Sigmoid colon (tissue), 6 donors: ENCODE measurements at regions not wholly inside any gene's neighbourhood (a gene's known extent, or its start where the extent isn't known, plus 50 kb on each side); places are given as distances from the start of the nearest gene placed in this dataset.
"Not testable (repeated sequence)": the region's sequence is repeated elsewhere in the genome, so short reads cannot be mapped to it uniquely, and the experiment has no call there.

Experiments used
- DNase-seq: peaks from one replicate; pipeline ENCODE4 v3.0.0-alpha.2; 2019
- H3K27ac ChIP-seq, 4 donors: fragments of 200-600 bp; sonication (generic); one replicate each; pipeline ENCODE4 v1.5.1; 2016 to 2019; ENCODE audit warnings: mild to moderate bottlenecking in 1 of 4
- H3K27me3 ChIP-seq, 3 donors: fragments of 200-600 bp; sonication (generic); one replicate each; pipeline ENCODE4 v1.5.1; 2019; ENCODE audit warnings: mild to moderate bottlenecking in 1 of 3
- H3K36me3 ChIP-seq, 4 donors: fragments of 200-600 bp; sonication (generic); one replicate each; pipeline ENCODE4 v1.5.1; 2016 to 2019
- H3K4me1 ChIP-seq, 4 donors: fragments of 200-600 bp; sonication (generic); one replicate each; pipeline ENCODE4 v1.5.1; 2017 to 2019
- H3K4me3 ChIP-seq, 4 donors: fragments of 200-600 bp; sonication (generic); one replicate each; pipeline ENCODE4 v1.5.1; 2017 to 2019; ENCODE audit warnings: mild to moderate bottlenecking in 2 of 4, moderate library complexity in 1 of 4
- H3K9me3 ChIP-seq, 4 donors: fragments of 200-600 bp in 3 of 4; sonication (generic) in 3 of 4; one replicate each; pipeline versions ENCODE4 v1.5.1 to v1.6.1; 2013 to 2019
- EP300 ChIP-seq, 4 donors: sonication (generic); formaldehyde crosslinking; IDR thresholded peaks; one replicate each; pipeline ENCODE4 v1.6.1; 2017; ENCODE audit warnings: antibody characterized with exemption in 4 of 4
- POLR2A ChIP-seq, 2 donors: fragments of 450-650 bp; IDR thresholded peaks; one replicate each; pipeline ENCODE4 v1.6.1; 2016; ENCODE audit warnings: antibody characterized with exemption in 2 of 2, mild to moderate bottlenecking in 2 of 2, moderate library complexity in 2 of 2
- POLR2AphosphoS5 ChIP-seq, 4 donors: sonication (generic); formaldehyde crosslinking; IDR thresholded peaks; one replicate each; pipeline ENCODE4 v1.6.1; 2017; ENCODE audit warnings: antibody characterized with exemption in 4 of 4
- WGBS, 2 donors: extraction: QIAGEN DNeasy Blood & Tissue Kit; methylation state at CpG; one replicate each; pipeline ENCODE4 v1.1.7; 2013; 5-methylcytosine and 5-hydroxymethylcytosine counted together
- intact Hi-C: fragments of 100-400 bp; cut with DNase I; formaldehyde crosslinking; loops from one replicate; pipeline ENCODE4 v1.15.1; 2023
- TF ChIP-seq, protein P1 (sequence below), 4 experiments: fragments of 450-650 bp in 3 of 4; fragments of 200-600 bp in 1 of 4; IDR thresholded peaks; one replicate each; pipeline ENCODE4 v1.5.1; 2016 to 2019; ENCODE audit warnings: antibody characterized with exemption in 4 of 4, mild to moderate bottlenecking in 3 of 4, moderate library complexity in 2 of 4
- donor health status: healthy with polysubstance abuse.
- donor health status: healthy.

DNA sequence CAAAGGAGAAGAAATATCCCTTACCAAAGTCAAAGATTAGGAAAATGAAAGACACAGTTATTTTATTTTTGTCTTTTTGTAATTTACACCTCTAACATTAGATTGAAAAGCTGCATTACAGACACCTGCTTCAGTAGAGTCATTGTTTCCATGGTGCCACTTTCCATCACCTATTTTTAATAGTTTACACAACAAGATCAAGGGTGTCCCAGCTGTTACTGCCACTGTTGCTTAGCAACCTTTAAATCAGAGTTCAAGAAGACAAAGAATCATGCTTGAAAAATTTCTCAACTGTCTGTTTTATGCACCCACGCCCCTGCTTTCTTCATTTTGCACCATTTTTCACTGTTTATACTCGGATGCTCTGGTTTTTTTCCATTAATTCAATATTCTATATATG lies 668.2 kb upstream of the GJE1 start:
- Histone ChIP-seq H3K4me1 (peaks cover 0 to 13% (median 5%) of the 10 kb centered on the region in 4 donors), H3K4me3 (no peak overlapping the region), H3K27ac (no peak overlapping the region), H3K36me3 (no peaks in the 10 kb centered on the region), H3K27me3 (no peaks in the 10 kb centered on the region), H3K9me3 (no peaks in the 10 kb centered on the region)
- intact Hi-C loops, result no loop called here
- no peak for DNase-seq
- 18 to 29% methylated on average over 2 of the region's 2 CpGs for WGBS, 2 donors
- TF ChIP-seq EP300 (IDR thresholded peaks at IDR 0.05) (no peak), POLR2A (IDR thresholded peaks at IDR 0.05) (no peak), POLR2AphosphoS5 (IDR thresholded peaks at IDR 0.05) (no peak)
- TF ChIP-seq, protein P1, sequence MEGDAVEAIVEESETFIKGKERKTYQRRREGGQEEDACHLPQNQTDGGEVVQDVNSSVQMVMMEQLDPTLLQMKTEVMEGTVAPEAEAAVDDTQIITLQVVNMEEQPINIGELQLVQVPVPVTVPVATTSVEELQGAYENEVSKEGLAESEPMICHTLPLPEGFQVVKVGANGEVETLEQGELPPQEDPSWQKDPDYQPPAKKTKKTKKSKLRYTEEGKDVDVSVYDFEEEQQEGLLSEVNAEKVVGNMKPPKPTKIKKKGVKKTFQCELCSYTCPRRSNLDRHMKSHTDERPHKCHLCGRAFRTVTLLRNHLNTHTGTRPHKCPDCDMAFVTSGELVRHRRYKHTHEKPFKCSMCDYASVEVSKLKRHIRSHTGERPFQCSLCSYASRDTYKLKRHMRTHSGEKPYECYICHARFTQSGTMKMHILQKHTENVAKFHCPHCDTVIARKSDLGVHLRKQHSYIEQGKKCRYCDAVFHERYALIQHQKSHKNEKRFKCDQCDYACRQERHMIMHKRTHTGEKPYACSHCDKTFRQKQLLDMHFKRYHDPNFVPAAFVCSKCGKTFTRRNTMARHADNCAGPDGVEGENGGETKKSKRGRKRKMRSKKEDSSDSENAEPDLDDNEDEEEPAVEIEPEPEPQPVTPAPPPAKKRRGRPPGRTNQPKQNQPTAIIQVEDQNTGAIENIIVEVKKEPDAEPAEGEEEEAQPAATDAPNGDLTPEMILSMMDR (IDR thresholded peaks at IDR 0.05), result no peak

DNA sequence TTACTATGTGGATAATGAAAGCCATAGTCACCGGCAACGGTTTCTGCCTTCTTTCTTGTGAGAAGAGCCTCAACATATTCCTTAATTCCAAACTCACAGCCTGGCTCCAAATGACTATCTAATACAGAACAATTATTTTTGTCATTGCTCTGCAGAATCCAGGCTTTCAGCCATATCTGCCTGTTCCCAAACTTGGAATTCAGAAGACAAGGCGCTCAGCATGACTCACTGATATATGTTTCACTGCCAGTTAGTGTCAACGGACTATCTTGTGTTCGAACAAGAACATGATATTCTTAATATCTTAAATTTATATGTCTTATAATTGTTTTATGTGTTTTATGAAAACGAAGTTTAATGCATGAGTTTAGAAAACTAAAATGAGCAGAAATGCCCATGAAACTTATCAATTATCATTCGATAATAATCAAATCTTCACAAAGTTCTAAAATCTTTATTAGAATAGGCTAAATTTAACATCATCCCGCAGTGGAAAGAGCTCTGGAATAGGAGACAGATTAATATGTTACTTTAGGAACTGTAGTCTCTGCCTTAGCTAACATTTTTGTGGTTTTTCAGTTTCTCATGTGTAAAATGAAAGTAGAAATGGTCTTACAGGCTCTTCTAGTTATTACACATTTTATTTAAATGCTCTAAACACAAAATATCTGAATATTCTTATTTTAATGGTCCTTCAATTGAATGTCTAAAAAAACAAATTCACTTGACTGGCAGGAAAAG lies 669.3 kb upstream of the GJE1 start:
- 85 to 88% methylated on average over 8 of the region's 8 CpGs for WGBS, 2 donors
- TF ChIP-seq POLR2AphosphoS5 (IDR thresholded peaks at IDR 0.05), result no peak
- no peak for TF ChIP-seq POLR2A (IDR thresholded peaks at IDR 0.05)
- TF ChIP-seq, protein P1 (IDR thresholded peaks at IDR 0.05), result no peak
- TF ChIP-seq EP300 (IDR thresholded peaks at IDR 0.05), result no peak

GRCh38 chr6:141460743-141461484 lies 671.8 kb upstream of the GJE1 start:
- WGBS, 2 donors, result 94% methylated on average over 1 of the region's 1 CpG
- Histone ChIP-seq H3K4me3 (no peak overlapping the region), H3K9me3 (no peaks in the 10 kb centered on the region), H3K36me3 (no peaks in the 10 kb centered on the region), H3K4me1 (peaks cover 0 to 13% (median 5%) of the 10 kb centered on the region in 4 donors), H3K27ac (no peak overlapping the region), H3K27me3 (no peaks in the 10 kb centered on the region)
- intact Hi-C loops, result no loop called here
- TF ChIP-seq EP300 (IDR thresholded peaks at IDR 0.05) (no peak), POLR2AphosphoS5 (IDR thresholded peaks at IDR 0.05) (no peak), POLR2A (IDR thresholded peaks at IDR 0.05) (no peak)
- TF ChIP-seq, protein P1 (IDR thresholded peaks at IDR 0.05), result no peak
- no peak for DNase-seq

More for the DNA sequence above, 669.3 kb upstream of the GJE1 start:
- no peaks in the 10 kb centered on the region for H3K9me3 ChIP-seq
- H3K27ac ChIP-seq, result peak overlapping the region in 1 of 4 donors; percentile 5
- no peak for DNase-seq
- intact Hi-C loops, result no loop called here
- no peak overlapping the region for H3K4me3 ChIP-seq
- no peaks in the 10 kb centered on the region for H3K36me3 ChIP-seq
- no peaks in the 10 kb centered on the region for H3K27me3 ChIP-seq
- H3K4me1 ChIP-seq, result peaks cover 0 to 13% (median 5%) of the 10 kb centered on the region in 4 donors

DNA sequence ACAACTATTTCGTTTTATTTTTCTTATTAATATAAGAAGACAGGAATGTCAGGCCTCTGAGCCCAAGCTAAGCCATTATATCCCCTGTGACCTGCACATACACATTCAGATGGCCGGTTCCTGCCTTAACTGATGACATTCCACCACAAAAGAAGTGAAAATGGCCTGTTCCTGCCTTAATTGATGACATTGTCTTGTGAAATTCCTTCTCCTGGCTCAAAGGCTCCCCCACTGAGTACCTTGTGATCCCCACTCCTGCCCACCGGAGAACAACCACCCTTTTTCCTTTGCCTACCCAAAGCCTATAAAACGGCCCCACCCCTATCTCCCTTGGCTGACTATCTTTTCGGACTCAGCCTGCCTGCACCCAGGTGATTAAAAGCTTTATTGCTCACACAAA lies 672.5 kb upstream of the GJE1 start:
- peaks cover 0 to 13% (median 5%) of the 10 kb centered on the region in 4 donors for H3K4me1 ChIP-seq
- H3K9me3 ChIP-seq, intact Hi-C loops, H3K27me3 ChIP-seq, H3K36me3 ChIP-seq, DNase-seq, H3K4me3 ChIP-seq, H3K27ac ChIP-seq: not testable (repeated sequence)
- WGBS, 2 donors, result 60 to 74% methylated on average over 5 of the region's 5 CpGs

DNA sequence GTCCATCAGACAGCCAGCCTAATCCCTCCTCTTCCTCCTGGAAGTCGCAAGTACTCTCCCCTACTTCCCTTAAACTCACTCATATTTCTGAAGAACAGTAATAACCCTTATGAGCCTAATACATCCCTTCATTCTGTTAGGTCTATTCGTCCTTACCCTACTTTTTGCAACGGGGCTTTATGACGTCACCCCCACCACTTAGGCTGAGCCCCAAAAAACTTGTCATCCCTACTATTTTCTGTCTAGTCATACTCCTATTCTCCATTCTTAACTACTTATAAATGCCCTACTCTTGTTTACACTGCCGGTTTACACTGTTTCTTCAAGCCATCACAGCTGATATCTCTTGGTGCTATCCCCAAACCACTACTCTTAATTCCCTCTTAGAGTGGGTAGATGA lies 674.7 kb upstream of the GJE1 start:
- H3K9me3 ChIP-seq, H3K27me3 ChIP-seq, DNase-seq, H3K4me3 ChIP-seq, H3K4me1 ChIP-seq, H3K27ac ChIP-seq, H3K36me3 ChIP-seq, intact Hi-C loops: not testable (repeated sequence)
- WGBS, 2 donors, result 86 to 94% methylated on average over 5 of the region's 5 CpGs
